GM13977 (cell line): ENCODE measurements at regions not wholly inside any gene's neighbourhood (a gene's known extent, or its start where the extent isn't known, plus 50 kb on each side); places are given as distances from the start of the nearest gene placed in this dataset.
"Not testable (repeated sequence)": the region's sequence is repeated elsewhere in the genome, so short reads cannot be mapped to it uniquely, and the experiment has no call there.

Experiments used
- DNase-seq: peaks from one replicate; pipeline ENCODE4 v3.0.0; 2012; ENCODE audit warnings: low spot score
- CTCF ChIP-seq: IDR thresholded peaks from 2 replicates; pipeline ENCODE4 v1.5.1; 2012; ENCODE audit warnings: mild to moderate bottlenecking, control low read depth; ENCODE audit not compliant: insufficient read depth; ENCODE audit errors: extremely low read depth, missing control alignments
- in situ Hi-C: fragments of 300-500 bp; cut with MboI; formaldehyde crosslinking; loops from one replicate; pipeline ENCODE4 v1.12.0; 2022; ENCODE audit warnings: low sequenced_read_pairs, low pct_unique_long_range_greater_than_20kb, mixed read lengths, inconsistent platforms; ENCODE audit not compliant: unreplicated experiment

GRCh38 chr4:112836895-112837294 is 200.0 kb downstream of the LARP7 start:
- in situ Hi-C loops, result no loop called here
- no peak for TF ChIP-seq CTCF
- no peak for DNase-seq

DNA sequence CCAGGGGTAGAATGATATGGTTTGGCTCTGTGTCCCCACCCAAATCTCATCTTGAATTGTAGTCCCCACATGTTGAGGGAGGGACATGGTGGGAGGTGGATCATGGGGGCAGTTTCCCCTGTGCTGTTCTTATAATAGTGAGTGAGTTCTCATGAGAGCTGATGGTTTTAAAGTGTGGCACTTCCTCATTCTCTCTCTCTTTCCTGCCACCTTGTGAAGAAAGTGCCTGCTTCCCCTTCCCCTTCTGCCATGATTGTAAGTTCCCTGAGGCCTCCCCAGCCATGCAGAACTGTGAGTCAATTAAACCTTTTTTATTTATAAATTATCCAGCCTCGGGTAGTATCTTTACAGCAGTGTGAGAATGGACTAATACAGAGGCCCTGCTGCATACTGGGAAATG is 201.1 kb downstream of the LARP7 start:
- DNase-seq, in situ Hi-C loops: not testable (repeated sequence)

GRCh38 chr4:112840061-112840460 is 203.1 kb downstream of the LARP7 start:
- no peak for TF ChIP-seq CTCF
- in situ Hi-C loops, result no loop called here
- DNase-seq, result no peak

DNA sequence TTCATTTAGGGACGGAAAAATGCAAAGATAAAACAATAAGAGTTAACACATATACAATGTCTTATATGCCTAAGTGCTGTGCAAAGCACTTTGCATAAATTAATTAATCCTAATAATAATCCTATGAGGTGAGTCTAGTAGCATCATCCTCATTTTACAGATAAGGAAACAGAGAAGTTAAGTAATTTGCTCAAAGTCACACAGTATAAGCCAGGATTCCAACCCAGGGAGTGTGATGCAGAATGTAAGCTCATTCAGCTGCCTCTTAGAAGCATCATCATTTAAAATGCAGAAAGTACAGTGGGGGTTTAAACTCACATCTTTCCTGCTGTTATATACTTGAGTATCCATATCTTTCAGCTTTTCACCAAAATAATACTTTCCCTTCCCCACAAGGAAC is 203.7 kb downstream of the LARP7 start:
- TF ChIP-seq CTCF, result no peak
- in situ Hi-C loops, result no loop called here

DNA sequence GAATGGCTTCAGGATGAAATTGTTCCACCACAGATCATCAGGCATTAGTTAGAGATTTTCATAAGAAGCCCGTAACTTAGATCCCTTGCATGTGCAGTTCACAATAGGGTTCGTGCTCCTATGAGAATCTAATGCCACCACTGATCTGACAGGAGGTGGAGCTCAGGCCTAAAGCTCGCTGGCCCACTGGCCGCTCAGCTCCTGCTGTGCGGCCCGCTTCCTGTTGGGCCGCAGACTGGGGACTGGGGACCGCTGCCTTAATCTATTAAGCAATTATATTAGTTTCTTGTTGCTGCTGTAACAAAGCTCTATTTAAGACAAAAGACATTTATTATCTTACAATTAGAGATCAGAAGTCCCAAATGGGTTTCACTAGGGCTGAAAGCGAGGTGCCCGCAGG is 205.6 kb downstream of the LARP7 start:
- no peak for DNase-seq
- TF ChIP-seq CTCF, result no peak
- in situ Hi-C loops, result no loop called here

More for the DNA sequence above, 203.7 kb downstream of the LARP7 start:
- no peak for DNase-seq

- DNase-seq, result no peak
- in situ Hi-C loops, result no loop called here
- no peak for TF ChIP-seq CTCF
These were observed 204.1 kb upstream of the ANK2 start for GRCh38 chr4:112845386-112845785.

DNA sequence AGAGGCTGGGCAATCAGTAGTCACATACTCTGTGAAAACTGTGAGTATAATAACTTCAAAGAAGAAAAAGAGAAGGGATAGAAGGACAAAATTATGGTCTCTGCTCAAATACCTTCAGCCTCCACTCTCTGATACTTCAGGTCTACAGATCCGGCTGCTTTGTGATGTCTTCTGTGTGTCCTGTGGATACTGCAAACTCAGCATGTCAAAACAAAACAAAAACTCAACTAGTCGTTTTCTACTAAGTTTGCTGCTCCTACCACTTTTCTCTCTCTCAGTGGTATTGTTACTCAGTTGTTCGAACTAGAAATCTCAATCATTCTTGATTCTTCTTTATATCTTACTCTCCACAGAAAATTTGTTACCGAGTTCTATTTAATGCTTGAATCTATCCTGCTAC is 202.4 kb upstream of the ANK2 start:
- TF ChIP-seq CTCF, result no peak
- no peak for DNase-seq
- in situ Hi-C loops, result no loop called here
